DMS53 (cell line): ENCODE measurements at regions not wholly inside any gene's neighbourhood (a gene's known extent, or its start where the extent isn't known, plus 50 kb on each side); places are given as distances from the start of the nearest gene placed in this dataset.
"Not testable (repeated sequence)": the region's sequence is repeated elsewhere in the genome, so short reads cannot be mapped to it uniquely, and the experiment has no call there.

Source experiments
- DNase-seq: peaks from one replicate; lab custom pipeline; 2025; lab: John Stamatoyannopoulos, UW

DNA sequence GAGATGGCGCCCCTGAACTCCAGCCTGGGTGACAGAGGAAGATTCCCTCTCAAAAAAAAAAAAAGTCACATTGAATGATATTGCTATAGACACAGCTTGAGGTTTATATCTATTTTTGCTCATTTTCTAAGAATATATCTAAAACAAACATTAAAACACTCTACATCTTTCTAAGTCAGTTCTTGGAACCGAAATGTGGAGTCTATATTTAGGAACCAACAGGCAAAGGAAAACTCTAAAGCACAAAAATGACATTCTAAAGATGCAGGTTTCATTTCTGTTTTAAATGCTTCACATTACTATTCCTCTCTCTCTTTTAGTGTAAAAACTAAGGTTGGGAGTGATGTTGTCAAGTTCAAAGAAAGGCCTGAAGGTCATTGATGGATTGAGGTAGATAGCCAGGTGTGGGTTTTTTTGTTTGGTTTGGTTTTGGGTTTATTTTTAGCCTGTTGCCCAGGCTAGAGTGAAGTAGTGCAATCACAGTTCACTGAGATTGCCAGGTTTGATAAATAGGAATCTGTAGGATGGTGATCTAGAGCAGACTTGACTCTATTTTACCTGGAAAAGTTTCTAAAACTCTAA is 194.0 kb upstream of the RBBP8 start:
- no peak for DNase-seq

- no peak for DNase-seq
Measured at GRCh38 chr18:22739789-22740188, 193.3 kb upstream of the RBBP8 start.

GRCh38 chr18:22741318-22741717 is 191.8 kb upstream of the RBBP8 start:
- DNase-seq: no peak

DNA sequence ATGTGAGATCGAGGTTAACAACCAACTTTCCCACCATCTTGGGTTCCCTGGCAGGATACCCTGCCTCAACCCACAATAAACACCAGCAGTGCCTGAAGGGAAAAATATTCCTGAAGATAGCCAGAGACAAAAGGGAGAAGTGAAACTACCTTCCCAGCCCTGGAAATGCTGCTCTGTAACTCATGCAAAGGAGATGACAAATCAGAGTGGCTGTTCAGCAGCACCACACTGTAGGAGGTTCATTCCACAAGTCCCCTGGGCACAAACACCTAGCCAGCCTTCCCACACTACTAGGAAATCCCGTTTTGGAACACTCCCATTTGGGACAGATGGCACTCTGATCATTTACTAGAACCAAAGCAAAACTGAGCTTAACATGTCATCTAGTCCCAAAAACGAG is 190.7 kb upstream of the RBBP8 start:
- peak; percentile 19 for DNase-seq

- no peak for DNase-seq
Measured at GRCh38 chr18:22745966-22746365, 187.2 kb upstream of the RBBP8 start.

- DNase-seq: no peak
Measured at GRCh38 chr18:22752014-22752413, 181.1 kb upstream of the RBBP8 start.

GRCh38 chr18:22753130-22753831 is 179.8 kb upstream of the RBBP8 start:
- DNase-seq: peak; percentile 11

GRCh38 chr18:22764005-22764404 is 169.1 kb upstream of the RBBP8 start:
- not testable (repeated sequence) for DNase-seq

DNA sequence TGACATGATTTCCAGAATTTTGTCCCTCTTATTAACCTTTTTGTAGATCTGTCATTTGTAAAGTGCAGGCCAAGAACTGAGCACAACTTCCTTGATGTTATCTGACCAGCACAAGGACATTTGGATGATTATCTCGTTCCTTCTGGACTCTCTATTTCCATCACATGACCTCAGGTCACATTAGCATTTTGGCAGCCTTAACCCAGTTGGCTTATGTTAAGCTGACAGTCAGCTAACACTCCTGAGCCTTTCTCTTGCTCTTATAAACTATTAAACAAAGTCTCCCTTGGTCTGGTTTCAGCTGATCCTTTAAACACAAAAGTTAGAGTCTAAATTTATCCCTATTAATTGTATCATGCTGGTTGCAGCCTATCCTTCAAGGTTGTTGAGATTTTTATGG is 167.2 kb upstream of the RBBP8 start:
- no peak for DNase-seq

GRCh38 chr18:22767653-22768052 is 165.5 kb upstream of the RBBP8 start:
- DNase-seq: no peak

DNA sequence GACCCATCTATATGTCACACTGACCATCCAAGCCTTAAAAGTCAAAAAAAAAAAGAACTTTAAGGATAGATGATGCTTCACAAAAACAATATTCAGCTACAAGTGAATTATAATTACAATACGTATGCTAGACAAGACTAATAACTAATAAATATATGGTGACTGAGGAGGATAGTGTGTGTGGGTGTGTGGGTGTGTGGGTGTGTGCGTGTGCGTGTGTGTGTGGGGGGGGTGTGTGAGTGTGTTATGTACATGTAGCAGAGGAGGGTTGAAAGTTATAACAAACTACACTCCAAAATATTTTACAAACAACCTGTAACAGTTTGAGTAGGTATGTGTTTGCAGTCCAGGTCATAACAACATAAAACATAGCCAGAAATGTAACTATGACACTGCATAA is 159.2 kb upstream of the RBBP8 start:
- no peak for DNase-seq

DNA sequence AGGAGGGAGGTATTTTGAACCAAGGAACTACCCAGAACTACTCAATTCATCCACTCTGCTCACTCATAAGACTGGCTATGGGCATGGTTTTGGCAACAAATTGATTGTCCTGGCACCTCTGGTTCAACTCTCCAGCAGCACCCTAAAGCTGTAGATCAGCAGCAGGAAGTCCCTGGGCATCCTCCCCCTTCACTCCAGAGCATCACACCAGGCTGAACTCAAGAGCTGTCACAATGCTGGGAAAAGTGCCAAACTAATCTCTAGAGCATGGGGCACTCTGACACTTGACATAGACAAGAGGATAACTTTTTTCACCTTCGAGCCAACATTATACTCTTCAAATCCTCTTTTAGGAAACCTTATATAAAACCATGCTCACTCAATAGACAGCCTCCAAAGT is 154.1 kb upstream of the RBBP8 start:
- peak; percentile 79 for DNase-seq

- no peak for DNase-seq
Measured at GRCh38 chr18:22783245-22783644, 149.9 kb upstream of the RBBP8 start.

DNA sequence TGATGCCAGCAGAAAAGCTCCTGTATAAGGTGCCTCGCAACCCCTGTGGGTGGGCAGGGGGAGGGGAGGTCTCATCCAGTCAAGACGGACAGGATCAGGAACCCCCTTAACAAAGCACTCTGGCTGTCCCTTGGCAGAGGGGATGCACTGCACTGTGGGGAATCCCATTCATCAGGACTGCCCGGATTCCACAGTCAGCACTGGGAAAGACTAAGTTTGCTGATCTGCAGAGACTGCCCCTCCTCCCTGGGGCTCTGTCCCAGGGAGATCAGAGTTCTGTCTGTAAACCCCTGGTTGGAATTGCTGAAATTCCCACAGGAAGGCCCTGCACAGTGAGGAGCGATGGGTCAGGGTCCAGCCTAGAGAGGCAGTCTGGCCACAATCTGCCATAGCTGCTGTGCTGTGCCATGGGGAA is 149.5 kb upstream of the RBBP8 start:
- DNase-seq: no peak

- DNase-seq: no peak
Measured at GRCh38 chr18:22789052-22789451, 144.1 kb upstream of the RBBP8 start.

- DNase-seq: no peak
Measured at GRCh38 chr18:22789600-22789999, 143.5 kb upstream of the RBBP8 start.

GRCh38 chr18:22790545-22791309 is 142.4 kb upstream of the RBBP8 start:
- DNase-seq: no peak

- DNase-seq: no peak
Measured at GRCh38 chr18:22791310-22791610, 141.9 kb upstream of the RBBP8 start.

- no peak for DNase-seq
Measured at GRCh38 chr18:22796113-22796512, 137.0 kb upstream of the RBBP8 start.

- no peak for DNase-seq
Measured at GRCh38 chr18:22800551-22800951, 132.6 kb upstream of the RBBP8 start.

- peak; percentile 63 for DNase-seq
Measured at GRCh38 chr18:22813648-22814328, 119.3 kb upstream of the RBBP8 start.

GRCh38 chr18:22814329-22814703 is 118.8 kb upstream of the RBBP8 start:
- no peak for DNase-seq
